Endothelial cell of umbilical vein (primary cell): ENCODE measurements at regions not wholly inside any gene's neighbourhood (a gene's known extent, or its start where the extent isn't known, plus 50 kb on each side); places are given as distances from the start of the nearest gene placed in this dataset.

Experiments used
- BruUV-seq: library from RNA; stranded (reverse); fragments of 400-500 nt; replicated peaks from 2 replicates; lab custom pipeline; 2021; lab: Mats Ljungman, UMichigan
- CTCF ChIA-PET: fragments of 300-600, 350-600 bp; sonication (Branson Sonifier 250); formaldehyde crosslinking; loops from one replicate; lab custom pipeline; 2021; ENCODE audit warnings: antibody characterized with exemption, inconsistent platforms; lab: Charles Lee
- POLR2A ChIA-PET: fragments of 300-600, 350-600 bp; sonication (Branson Sonifier 250); formaldehyde crosslinking; loops from one replicate; lab custom pipeline; 2021; ENCODE audit warnings: antibody characterized with exemption, inconsistent platforms; lab: Charles Lee
- DNase-seq: peaks from one replicate; pipeline ENCODE4 v3.0.0-alpha.2; 2011; ENCODE audit warnings: low read depth, low spot score
- FAIRE-seq: peaks from 2 replicates; lab custom pipeline; 2011; peaks lifted over from hg19 to GRCh38; lab: Jason Lieb, UNC
- H2AFZ ChIP-seq: 2 replicates; pipeline ENCODE4 v1.6.0; 2012; ENCODE audit warnings: low read depth, low read length, control low read depth, inconsistent platforms
- H3K27ac ChIP-seq: 2 replicates; pipeline ENCODE4 v1.5.1; 2011; ENCODE audit warnings: low read depth, mild to moderate bottlenecking, control low read depth, low read length, moderate library complexity; ENCODE audit not compliant: insufficient read depth
- H3K27me3 ChIP-seq, 2 experiments: 2 replicates each; pipeline versions ENCODE4 v1.6.0 to v1.6.1; 2011; ENCODE audit warnings: low read length in 2 of 2, mixed read lengths in 1 of 2; ENCODE audit not compliant: control insufficient read depth in 2 of 2, insufficient read depth in 2 of 2
- H3K36me3 ChIP-seq, 2 experiments: 2 replicates in 1 of 2; 3 replicates in 1 of 2; pipeline ENCODE4 v1.5.1; 2011; ENCODE audit warnings: low read length in 2 of 2, mild to moderate bottlenecking in 1 of 2, moderate library complexity in 1 of 2; ENCODE audit not compliant: control insufficient read depth in 2 of 2, insufficient read depth in 2 of 2; ENCODE audit errors: extremely low read depth in 1 of 2
- H3K4me1 ChIP-seq: 3 replicates; pipeline ENCODE4 v1.5.1; 2011; ENCODE audit warnings: mild to moderate bottlenecking, low read length; ENCODE audit not compliant: control insufficient read depth, insufficient read depth; ENCODE audit errors: extremely low read depth
- H3K4me2 ChIP-seq: 2 replicates; pipeline ENCODE4 v1.6.1; 2011; ENCODE audit warnings: low read length, control low read depth, mixed read lengths; ENCODE audit not compliant: insufficient read depth
- H3K4me3 ChIP-seq, 3 experiments: fragments of 200-600 bp in 1 of 3; sonication (generic), shearing (Covaris generic) in 1 of 3; replicated peaks in 1 of 3; 2 replicates each; pipeline ENCODE4 v1.5.1; 2011 to 2016; ENCODE audit warnings: control low read depth in 3 of 3, low read length in 3 of 3, mild to moderate bottlenecking in 2 of 3, inconsistent platforms in 1 of 3, low read depth in 1 of 3, moderate library complexity in 1 of 3; ENCODE audit not compliant: insufficient read depth in 1 of 3
- H3K79me2 ChIP-seq: 2 replicates; pipeline ENCODE4 v1.6.0; 2012; ENCODE audit warnings: low read length, inconsistent platforms; ENCODE audit not compliant: control insufficient read depth, insufficient read depth
- H3K9ac ChIP-seq: replicated peaks from 2 replicates; pipeline ENCODE3; 2011; ENCODE audit warnings: low read length, control low read depth; ENCODE audit not compliant: insufficient read depth; ENCODE audit errors: extremely low read depth
- H3K9me1 ChIP-seq: replicated peaks from 3 replicates; pipeline ENCODE4 v1.6.0; 2011; ENCODE audit warnings: mild to moderate bottlenecking, low read length; ENCODE audit not compliant: control insufficient read depth, insufficient read depth; ENCODE audit errors: extremely low read depth
- H3K9me3 ChIP-seq: replicated peaks from 2 replicates; pipeline ENCODE4 v1.5.1; 2012; ENCODE audit warnings: low read length, inconsistent platforms; ENCODE audit not compliant: control insufficient read depth, insufficient read depth
- H4K20me1 ChIP-seq: replicated peaks from 2 replicates; pipeline ENCODE3; 2011; ENCODE audit warnings: mild to moderate bottlenecking, low read length; ENCODE audit not compliant: control insufficient read depth, insufficient read depth; ENCODE audit errors: extremely low read depth
- CTCF ChIP-seq, 2 donors: IDR thresholded peaks; 1 replicate in 1 of 2; 2 replicates in 1 of 2; pipeline ENCODE4 v1.5.1; 2011; ENCODE audit warnings: low read length in 2 of 2, mild to moderate bottlenecking in 2 of 2, moderate library complexity in 2 of 2, control low read depth in 1 of 2, inconsistent platforms in 1 of 2, low read depth in 1 of 2; ENCODE audit not compliant: insufficient read depth in 1 of 2; ENCODE audit errors: extremely low read depth in 1 of 2
- EZH2 ChIP-seq: IDR thresholded peaks from 2 replicates; pipeline ENCODE4 v1.6.1; 2012; ENCODE audit warnings: borderline replicate concordance, low read depth, mild to moderate bottlenecking, moderate library complexity, low read length, inconsistent platforms; ENCODE audit not compliant: severe bottlenecking
- FOS ChIP-seq: IDR thresholded peaks from 2 replicates; pipeline ENCODE4 v1.6.1; 2011; ENCODE audit warnings: mild to moderate bottlenecking, low read length, moderate library complexity, borderline replicate concordance; ENCODE audit not compliant: insufficient read depth
- GATA2 ChIP-seq: IDR thresholded peaks from 2 replicates; pipeline ENCODE4 v1.7.0; 2011; ENCODE audit warnings: low read depth, mild to moderate bottlenecking, moderate library complexity, mixed read lengths, low read length; ENCODE audit not compliant: insufficient read length, insufficient read depth
- JUN ChIP-seq: IDR thresholded peaks from 2 replicates; pipeline ENCODE4 v1.6.1; 2011; ENCODE audit warnings: borderline replicate concordance, low read depth; ENCODE audit not compliant: insufficient read length, insufficient read depth
- MAX ChIP-seq: IDR thresholded peaks from 2 replicates; pipeline ENCODE4 v1.6.1; 2011; ENCODE audit not compliant: insufficient read depth, insufficient read length
- MYC ChIP-seq: IDR thresholded peaks from one replicate; pipeline ENCODE4 v1.6.1; 2011; ENCODE audit warnings: mild to moderate bottlenecking, low read depth, low read length
- POLR2A ChIP-seq: IDR thresholded peaks from 2 replicates; pipeline ENCODE4 v1.6.1; 2012; ENCODE audit warnings: low read depth, mild to moderate bottlenecking, control low read depth, low read length
- POLR2AphosphoS5 ChIP-seq: IDR thresholded peaks from 2 replicates; pipeline ENCODE4 v1.6.1; 2012; ENCODE audit warnings: low read depth, mild to moderate bottlenecking, control low read depth, low read length, moderate library complexity; ENCODE audit not compliant: insufficient read depth
- dilution Hi-C: fragments of 300-500 bp; cut with MboI; formaldehyde crosslinking; loops from one replicate; pipeline ENCODE4 v1.15.0; 2019; ENCODE audit warnings: low sequenced_read_pairs; ENCODE audit not compliant: extremely low pct_ligation_motif_present
- intact Hi-C: fragments of 100-400 bp; cut with micrococcal nuclease; formaldehyde crosslinking; loops from one replicate; pipeline ENCODE4 v1.10.0; 2022

GRCh38 chr4:23455456-23456158 is 434.2 kb downstream of the PPARGC1A start:
- ChIA-PET CTCF (no interaction called here), POLR2A (no interaction called here)
- TF ChIP-seq FOS (no peak), JUN (no peak), POLR2A (no peak), POLR2AphosphoS5 (no peak), MYC (no peak), GATA2 (no peak), CTCF (IDR thresholded peaks at IDR 0.05; ENCODE audit: extremely low read depth in 1 of 2, insufficient read depth in 1 of 2, low read depth in 1 of 2, low read length in 2 of 2) (no peak), EZH2 (no peak), MAX (no peak)

More at GRCh38 chr4:23455456-23456158, 434.2 kb downstream of the PPARGC1A start:
- no peaks in the 10 kb centered on the region for H3K4me1 ChIP-seq
- no peak overlapping the region for H3K4me3 ChIP-seq
- H3K27ac ChIP-seq: no peak overlapping the region
- no TSS peak for BruUV-seq
- no peak for DNase-seq
- FAIRE-seq: no peak
- H2AFZ ChIP-seq: no peak overlapping the region
- H3K4me2 ChIP-seq: no peak overlapping the region
- H3K27me3 ChIP-seq: no peaks in the 10 kb centered on the region
- H3K9me3 ChIP-seq: no peaks in the 10 kb centered on the region
- H3K9me1 ChIP-seq: no peaks in the 10 kb centered on the region
- no peak overlapping the region for H3K9ac ChIP-seq
- H3K36me3 ChIP-seq: no peaks in the 10 kb centered on the region
- dilution Hi-C loops (no loop called here), intact Hi-C loops (no loop called here)
- H4K20me1 ChIP-seq: no peaks in the 10 kb centered on the region
- no peaks in the 10 kb centered on the region for H3K79me2 ChIP-seq
